Chondrocyte (in vitro differentiated cells): ENCODE measurements at regions not wholly inside any gene's neighbourhood (a gene's known extent, or its start where the extent isn't known, plus 50 kb on each side); places are given as distances from the start of the nearest gene placed in this dataset.

Experiments
- DNase-seq: peaks from one replicate; pipeline ENCODE4 v3.0.0; 2021; ENCODE audit warnings: mixed read lengths, low spot score
- H3K27ac Mint-ChIP-seq: one replicate; pipeline ENCODE4 v1.8.0; 2021; ENCODE audit warnings: mild to moderate bottlenecking, moderate library complexity, mixed read lengths; ENCODE audit not compliant: unreplicated experiment
- H3K27me3 Mint-ChIP-seq: 2 replicates; pipeline ENCODE4 v1.8.0; 2021; ENCODE audit warnings: low read depth, mixed read lengths
- H3K36me3 Mint-ChIP-seq: 2 replicates; pipeline ENCODE4 v1.8.0; 2021; ENCODE audit warnings: low read depth, mixed read lengths
- H3K4me1 Mint-ChIP-seq: 2 replicates; pipeline ENCODE4 v1.8.0; 2021; ENCODE audit warnings: low read depth, mild to moderate bottlenecking, mixed read lengths
- H3K4me3 Mint-ChIP-seq: one replicate; pipeline ENCODE4 v1.8.0; 2021; ENCODE audit warnings: mild to moderate bottlenecking, moderate library complexity, mixed read lengths; ENCODE audit not compliant: unreplicated experiment
- H3K9me3 Mint-ChIP-seq: 2 replicates; pipeline ENCODE4 v1.8.0; 2021; ENCODE audit warnings: low read depth, mixed read lengths
- CTCF ChIP-seq: fragments of 200-600 bp; sonication (generic); IDR thresholded peaks from 2 replicates; pipeline ENCODE4 v1.5.0; 2021; ENCODE audit warnings: antibody characterized with exemption, mild to moderate bottlenecking, moderate library complexity

GRCh38 chr1:90593312-90593711, 123.8 kb downstream of the BARHL2 start:
- no peak for DNase-seq
- peaks cover 8% of the 10 kb centered on the region for H3K27me3 Mint-ChIP-seq
- H3K36me3 Mint-ChIP-seq: peaks cover 2% of the 10 kb centered on the region
- no peak overlapping the region for H3K4me3 Mint-ChIP-seq
- peaks cover 15% of the 10 kb centered on the region for H3K9me3 Mint-ChIP-seq
- no peak for TF ChIP-seq CTCF
- no peak overlapping the region for H3K27ac Mint-ChIP-seq
- no peaks in the 10 kb centered on the region for H3K4me1 Mint-ChIP-seq

GRCh38 chr1:90591970-90592356, 125.1 kb downstream of the BARHL2 start:
- no peak overlapping the region for H3K27ac Mint-ChIP-seq
- no peak for TF ChIP-seq CTCF
- peaks cover 16% of the 10 kb centered on the region for H3K9me3 Mint-ChIP-seq
- no peaks in the 10 kb centered on the region for H3K4me1 Mint-ChIP-seq
- H3K4me3 Mint-ChIP-seq: no peak overlapping the region
- DNase-seq: no peak
- peaks cover 8% of the 10 kb centered on the region for H3K27me3 Mint-ChIP-seq
- peaks cover 2% of the 10 kb centered on the region for H3K36me3 Mint-ChIP-seq

- no peak for DNase-seq
- Mint-ChIP-seq H3K4me3 (no peak overlapping the region), H3K36me3 (peaks cover 2% of the 10 kb centered on the region), H3K27ac (no peak overlapping the region), H3K9me3 (peaks cover 16% of the 10 kb centered on the region), H3K4me1 (no peaks in the 10 kb centered on the region), H3K27me3 (peaks cover 8% of the 10 kb centered on the region)
- TF ChIP-seq CTCF: no peak
Measured at GRCh38 chr1:90591355-90591969, 125.6 kb downstream of the BARHL2 start.

GRCh38 chr1:90580176-90580575, 136.9 kb downstream of the BARHL2 start:
- Mint-ChIP-seq H3K4me1 (no peaks in the 10 kb centered on the region), H3K9me3 (no peaks in the 10 kb centered on the region), H3K4me3 (no peak overlapping the region), H3K27ac (no peak overlapping the region), H3K27me3 (peaks cover 13% of the 10 kb centered on the region), H3K36me3 (no peaks in the 10 kb centered on the region)
- no peak for DNase-seq
- TF ChIP-seq CTCF: no peak

GRCh38 chr1:90579212-90579802, 137.8 kb downstream of the BARHL2 start:
- Mint-ChIP-seq H3K9me3 (no peaks in the 10 kb centered on the region), H3K4me1 (no peaks in the 10 kb centered on the region), H3K4me3 (no peak overlapping the region), H3K27me3 (peaks cover 13% of the 10 kb centered on the region), H3K36me3 (no peaks in the 10 kb centered on the region), H3K27ac (no peak overlapping the region)
- peak; percentile 86 for TF ChIP-seq CTCF
- DNase-seq: no peak
